HG02943 (cell line): ENCODE measurements at regions not wholly inside any gene's neighbourhood (a gene's known extent, or its start where the extent isn't known, plus 50 kb on each side); places are given as distances from the start of the nearest gene placed in this dataset.

Experiments
- ATAC-seq: cut with Tn5 transposase; IDR thresholded peaks from one replicate; pipeline ENCODE4 v1.9.1; 2021; ENCODE audit warnings: mild to moderate bottlenecking, low read depth, moderate library complexity; ENCODE audit not compliant: unreplicated experiment

DNA sequence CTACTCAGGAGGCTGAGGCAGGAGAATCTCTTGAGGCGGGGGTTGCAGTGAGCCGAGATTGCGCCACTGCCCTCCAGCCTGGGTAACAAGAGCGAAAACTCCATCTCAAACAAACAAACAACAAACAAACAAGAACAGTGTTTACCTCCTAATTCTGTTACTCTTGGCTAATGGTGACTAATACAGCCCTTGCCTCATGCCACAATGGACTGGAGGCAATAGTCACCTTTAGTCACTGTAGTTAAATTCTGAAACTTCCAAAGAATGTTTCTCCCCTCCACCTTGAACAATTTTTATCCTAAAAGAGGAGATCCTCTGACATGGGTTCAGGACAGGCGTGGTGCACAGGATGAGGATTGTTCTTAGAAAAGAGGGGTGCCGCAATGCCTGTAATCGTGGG is 241.2 kb upstream of the CTSO start:
- no peak for ATAC-seq

DNA sequence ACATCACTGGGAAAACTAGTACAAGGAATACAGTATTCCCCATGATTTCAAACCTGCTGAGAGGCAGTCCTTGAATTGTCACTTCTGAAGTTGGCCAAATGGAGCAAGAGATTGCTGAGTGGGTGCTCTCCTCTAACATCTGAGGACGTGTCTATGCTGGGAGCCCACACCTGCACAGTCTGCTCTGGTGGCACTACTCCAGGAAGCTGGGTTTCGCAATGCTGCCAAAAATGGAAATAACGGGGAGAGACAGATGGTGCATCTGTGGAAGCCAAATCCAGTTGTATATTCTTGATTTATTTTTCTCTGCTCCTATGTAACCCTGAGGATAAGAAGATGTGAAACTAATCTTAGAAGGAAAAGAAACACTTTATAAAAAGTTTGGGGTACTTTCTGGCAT is 240.1 kb upstream of the CTSO start:
- no peak for ATAC-seq

DNA sequence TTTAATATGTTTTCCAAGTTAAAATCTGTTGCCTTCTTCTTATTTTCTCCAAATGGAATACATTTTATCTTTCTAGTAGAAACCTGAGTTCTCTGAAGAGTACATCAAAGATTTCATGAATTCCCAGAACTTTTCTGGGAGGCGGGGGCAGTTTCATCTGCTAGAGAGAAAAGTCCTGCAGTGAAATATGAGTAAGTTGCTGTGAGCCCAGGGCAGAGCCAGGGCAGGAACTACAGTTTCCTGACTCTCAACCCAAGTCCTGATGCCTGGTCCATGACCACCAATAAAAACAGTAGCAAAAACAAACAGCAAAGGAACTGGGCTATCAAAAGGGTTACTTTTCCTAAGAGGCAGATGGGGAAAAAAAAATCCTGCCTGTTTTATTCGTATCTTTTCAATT is 239.4 kb upstream of the CTSO start:
- no peak for ATAC-seq

DNA sequence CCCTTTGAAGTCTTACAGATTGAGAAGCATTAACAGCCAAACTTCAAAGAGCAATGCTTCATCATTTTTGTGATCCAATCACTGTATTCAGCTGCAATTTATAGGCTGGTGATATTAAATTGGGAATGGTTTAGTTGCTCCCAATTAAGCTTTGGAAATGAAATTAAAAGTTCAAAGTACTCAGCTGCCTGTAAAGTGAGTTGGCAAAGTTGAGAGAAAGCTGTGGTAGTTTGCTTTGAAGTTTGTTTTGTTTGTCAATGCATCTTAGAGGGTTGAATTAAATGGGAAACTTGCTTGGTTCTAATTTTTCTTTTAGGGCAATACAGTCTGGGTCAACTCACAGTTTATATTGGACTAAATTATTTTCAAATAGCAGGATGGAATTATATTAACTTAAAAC is 238.4 kb upstream of the CTSO start:
- ATAC-seq, result no peak

DNA sequence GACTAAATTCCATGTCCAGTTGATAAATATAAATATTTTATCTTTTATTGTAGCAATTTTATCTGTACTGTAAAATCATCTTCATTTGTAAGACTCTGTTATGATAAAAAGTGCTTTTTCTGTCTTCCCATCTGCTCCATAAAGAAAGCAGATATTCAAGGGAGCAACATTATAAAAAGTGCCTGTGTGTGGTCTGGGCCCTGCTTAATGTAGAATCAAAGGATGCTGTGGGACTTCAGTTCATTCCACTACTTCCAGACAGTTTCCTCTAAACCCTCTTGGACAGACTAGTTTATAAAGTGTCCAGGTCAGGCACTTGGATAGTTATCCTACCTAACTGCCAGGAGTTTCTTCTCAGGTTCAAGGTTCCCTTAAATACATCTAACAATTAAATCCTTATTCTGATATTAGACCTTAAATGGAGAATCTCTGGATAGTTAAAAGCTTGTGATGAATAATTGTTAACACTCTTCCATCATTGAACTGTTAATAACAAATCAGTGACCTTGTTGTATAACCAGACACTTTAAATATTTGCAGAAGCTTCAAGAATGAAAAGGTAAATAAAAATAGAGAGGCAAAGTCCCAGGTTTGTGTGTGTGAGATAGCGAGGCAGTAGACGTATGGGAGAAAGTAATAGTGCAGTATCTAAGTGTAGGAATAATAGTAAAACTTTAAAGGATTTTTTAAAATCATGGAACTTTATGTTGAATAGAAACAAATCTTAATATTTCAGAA is 237.5 kb upstream of the CTSO start:
- no peak for ATAC-seq

DNA sequence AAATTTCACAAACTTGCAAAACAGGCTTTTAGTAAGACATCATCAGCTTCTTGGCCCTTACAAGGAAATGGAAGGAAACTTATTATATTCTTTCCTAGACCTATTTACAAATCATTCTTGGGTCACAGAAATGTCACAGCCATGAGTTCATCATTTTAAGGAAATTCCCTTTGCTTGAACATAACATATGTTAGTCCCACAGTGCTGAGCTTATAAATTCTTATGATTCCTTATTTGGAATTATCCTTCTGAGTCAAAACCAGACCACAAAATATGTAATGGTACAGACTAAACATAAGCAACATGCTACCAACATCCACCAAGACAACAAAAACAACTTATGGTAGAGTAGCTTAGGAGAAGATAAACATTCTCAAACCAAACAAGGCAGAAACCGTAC is 236.9 kb upstream of the CTSO start:
- ATAC-seq, result no peak

DNA sequence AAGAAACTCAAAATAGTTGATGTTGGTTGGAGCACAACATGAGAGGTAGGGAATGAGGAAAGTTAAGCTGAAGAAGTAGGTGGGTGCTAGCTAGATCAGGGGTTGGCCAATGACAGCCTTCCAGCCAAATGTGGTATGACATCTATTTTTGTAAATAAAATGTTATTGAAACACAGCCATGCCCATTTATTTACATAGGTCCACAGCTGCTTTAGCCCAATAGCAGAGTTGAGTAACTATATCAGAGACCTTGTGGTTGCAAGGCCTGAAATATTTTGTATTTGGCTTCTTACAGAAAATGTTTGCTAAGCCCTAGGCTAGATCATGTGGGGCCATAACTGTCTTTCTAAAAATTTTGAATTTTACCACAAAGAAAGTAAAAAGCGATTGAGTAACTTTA is 234.9 kb upstream of the CTSO start:
- ATAC-seq, result no peak

DNA sequence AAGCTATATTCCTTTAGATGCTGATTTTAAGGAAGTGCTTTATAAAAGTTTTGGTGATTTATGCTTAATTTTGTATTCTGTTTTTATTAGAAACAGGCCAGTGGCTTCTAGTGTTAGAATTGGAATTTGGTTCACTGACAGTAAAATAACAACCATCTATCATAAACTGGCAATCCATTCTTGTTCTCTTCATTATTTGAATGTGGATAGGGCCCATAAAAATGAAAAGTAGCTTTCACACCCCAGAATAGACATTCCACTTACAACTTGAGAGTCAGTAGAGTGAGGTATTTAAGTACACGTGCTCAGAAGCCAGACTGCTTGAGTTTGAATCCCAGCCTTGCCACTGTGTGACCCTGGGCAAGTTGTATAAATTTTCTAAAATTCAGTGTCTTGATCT is 232.4 kb upstream of the CTSO start:
- no peak for ATAC-seq

DNA sequence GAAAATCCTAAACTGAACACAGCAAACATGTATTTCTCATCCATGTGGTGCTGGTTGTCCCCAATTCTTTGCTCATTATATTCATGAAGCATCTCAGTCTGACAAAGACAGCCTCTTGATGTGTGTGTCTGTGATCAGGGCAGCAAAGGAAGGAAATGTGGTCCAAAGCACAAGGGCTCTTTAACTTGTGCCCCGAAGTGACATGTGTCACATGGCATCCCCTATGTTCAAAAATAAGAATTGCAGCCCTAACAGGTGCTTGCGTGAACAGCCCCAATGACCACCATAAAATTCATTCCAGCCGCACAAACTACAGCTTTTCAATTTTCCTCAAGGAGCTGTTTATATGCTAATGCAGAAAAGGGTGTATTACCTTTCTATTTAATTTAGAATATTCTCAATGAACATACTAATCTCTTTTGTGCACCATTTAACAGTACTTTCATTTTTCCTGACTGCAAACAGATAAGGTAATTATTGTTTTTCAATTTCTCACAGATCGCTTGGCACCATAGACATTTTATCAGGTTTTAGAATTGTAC is 231.9 kb upstream of the CTSO start:
- ATAC-seq, result no peak

DNA sequence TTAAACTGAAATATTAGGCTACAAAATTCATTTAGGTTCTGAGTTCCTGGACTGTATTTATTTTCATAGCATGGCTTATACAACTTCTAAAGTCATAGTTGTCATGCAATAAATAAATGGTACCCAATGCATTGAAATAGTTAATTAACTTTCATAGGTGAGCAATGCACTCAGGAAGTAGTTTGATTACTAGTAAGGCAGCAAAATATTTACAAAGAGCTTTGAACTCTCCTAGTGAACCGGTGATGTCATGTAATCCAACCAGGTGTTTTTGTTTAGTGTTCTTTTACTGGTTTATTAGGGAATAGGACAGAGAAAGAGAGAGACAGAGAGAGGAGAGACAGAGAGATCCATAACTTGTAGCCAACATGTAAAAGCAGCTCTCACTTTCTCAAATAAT is 228.6 kb upstream of the CTSO start:
- no peak for ATAC-seq

DNA sequence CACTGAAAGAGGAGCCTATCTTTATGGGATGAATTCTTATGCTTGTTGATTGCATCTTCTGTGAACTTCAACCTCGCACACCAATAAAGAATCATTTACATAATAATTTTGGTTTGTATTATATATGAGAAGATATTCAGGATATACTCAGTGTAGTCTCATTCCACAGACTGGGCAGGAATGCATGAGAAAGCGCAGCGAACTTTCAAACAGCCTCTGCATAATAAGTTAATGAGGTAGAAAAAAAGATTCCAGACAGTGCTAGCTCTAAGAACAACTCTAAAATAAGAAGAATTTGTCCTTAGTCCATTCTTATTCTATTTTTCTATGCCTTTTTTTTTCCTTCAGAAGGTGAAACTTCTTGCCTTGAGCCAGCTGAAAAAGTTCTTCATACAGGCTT is 224.3 kb upstream of the CTSO start:
- ATAC-seq, result no peak

DNA sequence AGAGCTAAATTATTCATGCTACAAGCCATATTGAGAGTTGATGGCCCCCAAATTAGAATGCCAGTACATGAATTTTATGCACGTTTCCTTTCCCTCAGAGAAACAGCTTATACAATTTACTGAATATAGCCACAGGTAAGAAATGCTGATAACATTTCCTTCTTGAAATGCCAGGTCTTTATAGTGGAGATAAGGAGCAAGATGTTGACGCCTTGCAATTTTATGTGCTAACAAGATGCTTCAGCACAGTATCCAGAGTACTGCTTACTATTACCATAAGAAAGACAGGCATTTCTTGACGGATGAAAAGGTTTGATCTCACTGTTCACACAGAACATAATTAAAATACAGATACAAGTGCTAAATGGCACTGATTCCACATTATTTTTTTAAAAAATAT is 223.2 kb upstream of the CTSO start:
- no peak for ATAC-seq

DNA sequence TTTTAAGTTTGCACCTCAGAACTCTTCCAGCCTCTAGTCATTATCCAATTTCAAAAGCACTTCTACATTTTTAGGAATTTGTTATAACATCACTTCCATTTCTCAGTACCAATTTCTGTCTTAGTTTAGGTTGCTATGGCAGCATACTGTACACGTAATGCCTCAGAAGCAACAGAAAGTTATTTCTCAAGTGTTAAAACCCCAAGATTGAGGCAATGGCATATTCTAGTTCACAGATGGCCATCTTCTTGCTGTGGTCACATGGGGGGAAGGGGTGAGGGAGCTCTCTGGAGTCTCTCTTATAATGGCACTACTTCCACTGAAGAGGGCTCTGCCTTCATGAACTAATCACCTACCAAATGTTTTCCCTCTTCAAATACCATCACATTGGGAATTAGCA is 220.3 kb upstream of the CTSO start:
- no peak for ATAC-seq

DNA sequence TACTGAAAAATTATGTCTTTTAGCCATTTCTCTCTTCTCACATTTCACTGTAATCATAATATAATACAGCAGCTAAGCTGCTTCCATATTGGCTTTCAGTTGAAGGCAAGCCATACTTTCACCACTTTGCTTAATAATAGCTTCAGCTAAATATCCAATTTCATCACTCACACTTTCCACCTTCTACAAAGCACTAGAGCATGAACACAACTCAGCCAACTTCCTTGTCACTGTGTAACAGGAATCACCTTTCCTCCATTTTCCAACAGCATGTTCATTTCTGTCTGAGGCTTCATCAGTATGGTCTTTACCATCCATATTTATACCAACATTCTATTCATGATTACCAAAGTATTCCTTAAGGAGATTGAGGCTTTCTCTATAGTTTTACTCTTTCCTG is 219.8 kb upstream of the CTSO start:
- no peak for ATAC-seq

DNA sequence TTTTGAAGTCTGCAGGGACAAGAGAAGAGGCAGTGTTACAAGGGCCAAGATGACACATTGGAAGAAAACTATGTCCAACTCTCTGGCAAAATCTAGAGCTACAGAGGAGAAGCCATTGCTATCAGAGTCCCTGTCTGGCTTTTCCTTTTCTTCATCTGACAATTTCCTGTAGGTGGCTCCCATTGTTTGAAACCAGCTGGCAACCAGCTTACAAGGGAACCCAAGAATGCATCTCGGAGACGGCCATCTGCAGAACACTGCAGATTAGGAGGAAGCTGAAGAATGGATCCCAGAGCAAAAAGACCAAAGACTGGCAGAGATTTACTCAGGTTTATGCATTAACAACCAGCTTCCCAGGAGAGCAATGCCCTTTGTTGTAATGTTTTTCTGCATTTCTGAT is 216.2 kb upstream of the CTSO start:
- no peak for ATAC-seq

DNA sequence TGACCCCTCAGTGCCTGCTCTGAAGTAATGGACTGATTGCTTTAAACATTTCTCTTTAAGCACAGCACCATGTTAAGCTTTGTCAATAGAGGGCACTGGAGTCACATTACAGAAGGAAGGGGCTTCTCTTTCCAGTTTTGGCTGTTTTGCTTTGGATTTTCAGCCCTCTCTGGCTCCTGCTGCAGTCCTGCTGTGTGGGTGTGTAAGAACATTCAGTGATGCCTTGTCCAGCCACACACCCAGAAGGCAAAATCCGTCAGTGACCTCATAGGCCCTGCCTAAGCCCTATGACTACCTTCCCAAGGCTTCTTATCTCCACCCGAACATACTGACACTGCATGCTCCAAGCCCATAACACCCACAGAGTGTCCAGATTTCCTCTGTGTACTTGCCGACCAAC is 215.3 kb upstream of the CTSO start:
- ATAC-seq, result no peak

DNA sequence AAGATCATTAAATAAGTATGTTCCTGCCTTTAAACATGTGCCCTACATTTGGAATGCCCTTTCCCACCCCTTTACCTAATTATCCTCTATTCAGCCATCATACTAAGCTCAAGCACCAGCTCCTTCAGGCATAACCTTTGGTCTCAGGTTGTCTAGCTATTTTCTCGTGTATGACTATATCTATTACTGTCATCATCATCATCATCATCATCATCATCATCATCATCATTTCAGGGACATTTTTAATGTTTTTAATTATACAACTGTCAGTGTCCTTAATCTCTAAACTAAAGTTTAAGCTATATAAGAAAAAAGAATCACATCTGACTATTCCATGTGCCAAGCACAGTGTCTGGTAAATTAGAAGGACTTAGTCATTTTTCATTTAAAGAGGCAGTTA is 214.6 kb upstream of the CTSO start:
- ATAC-seq, result no peak

DNA sequence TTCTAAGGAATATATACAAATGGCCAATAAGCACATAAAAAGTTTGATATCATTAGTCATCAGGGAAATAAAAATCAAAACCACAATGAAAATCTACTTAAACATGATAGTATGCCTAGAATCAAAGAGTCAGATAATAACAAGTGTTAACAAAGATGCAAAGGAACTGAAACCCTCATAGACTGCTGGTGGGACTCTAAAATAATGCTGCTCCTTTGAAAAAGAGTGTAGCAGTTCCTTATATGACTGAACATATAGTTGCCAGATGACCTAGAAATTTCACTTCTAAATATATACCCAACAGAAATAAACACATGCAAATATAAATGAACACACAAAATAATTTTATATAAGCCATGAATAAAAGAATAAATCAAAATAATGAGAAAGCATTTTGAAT is 205.1 kb upstream of the CTSO start:
- no peak for ATAC-seq

DNA sequence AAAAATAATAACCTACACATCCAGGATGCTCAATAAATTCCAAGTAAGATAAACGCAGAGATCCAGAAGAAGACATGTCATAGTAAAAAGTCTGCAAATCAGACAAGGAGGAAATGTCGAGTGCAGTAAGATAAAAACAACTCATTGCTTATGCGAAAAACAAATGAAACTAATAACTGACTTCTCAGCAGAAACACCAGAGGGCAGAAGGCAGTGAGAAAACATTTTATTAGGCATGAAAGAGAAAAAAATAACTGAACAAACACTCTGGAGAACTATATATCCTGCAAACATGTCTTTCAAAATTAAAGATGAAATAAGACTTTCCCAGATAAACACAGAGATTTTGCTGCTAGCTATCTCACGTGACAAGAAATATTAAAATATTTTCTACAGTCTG is 201.3 kb upstream of the CTSO start:
- no peak for ATAC-seq

DNA sequence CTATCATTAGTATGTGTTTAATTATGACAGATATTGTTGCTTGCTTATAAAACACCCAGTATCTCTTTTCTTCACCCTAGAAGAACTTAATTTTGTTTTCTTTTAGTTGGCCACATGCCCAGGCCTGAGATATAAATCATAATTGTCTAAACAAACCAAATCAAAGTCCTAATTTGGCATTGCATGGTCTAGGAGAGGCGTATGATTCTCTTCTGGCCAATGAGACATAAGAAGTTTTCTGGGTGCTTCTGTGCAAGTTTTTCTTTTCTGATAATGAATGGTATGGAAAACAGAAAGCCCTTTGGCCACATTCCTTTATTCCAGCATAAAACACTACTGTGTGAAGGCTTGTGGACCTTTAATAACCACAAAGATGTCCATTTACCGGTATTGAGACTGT is 192.9 kb upstream of the CTSO start:
- ATAC-seq, result no peak

DNA sequence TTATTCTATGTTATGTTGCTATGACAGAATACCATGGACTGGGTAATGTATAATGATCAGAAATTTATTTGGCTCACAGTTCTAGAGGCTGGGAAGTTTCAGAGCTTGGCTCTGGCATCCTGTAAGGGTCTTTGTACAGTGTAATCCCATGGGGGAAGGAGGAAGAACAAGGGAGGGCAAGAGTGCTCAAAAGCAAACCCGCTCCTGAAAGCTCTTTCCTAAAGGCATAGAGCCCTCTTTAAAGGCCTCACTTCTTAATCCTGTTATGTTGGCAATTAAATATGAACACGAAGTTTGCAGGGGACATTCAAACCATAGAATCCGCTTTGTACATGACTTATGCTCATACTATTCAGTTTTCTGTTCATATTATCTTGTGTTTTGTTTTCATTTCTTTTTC is 191.3 kb upstream of the CTSO start:
- no peak for ATAC-seq

DNA sequence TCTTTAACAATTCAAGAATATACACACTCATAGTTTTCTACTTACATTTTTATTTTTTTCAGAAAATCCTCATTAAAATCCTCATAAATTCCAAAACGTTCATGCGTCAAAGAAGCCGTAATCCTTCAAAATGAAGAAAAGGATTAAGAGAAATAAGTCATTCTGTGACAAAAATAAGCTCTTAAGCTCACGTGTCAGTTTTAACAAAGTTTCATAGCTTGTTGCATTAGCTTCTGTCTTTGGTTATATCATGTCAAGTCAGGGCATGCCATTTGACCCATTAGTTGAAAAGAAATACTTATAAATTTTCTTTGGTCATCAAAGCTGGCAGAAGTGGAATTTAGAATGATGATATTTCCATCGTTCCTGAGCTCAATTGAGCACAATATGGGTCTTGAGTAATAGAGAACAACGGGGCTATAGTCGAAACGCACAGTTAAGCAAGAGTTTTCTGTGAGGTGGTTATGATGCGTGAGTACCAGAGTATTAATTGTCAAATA is 185.2 kb upstream of the CTSO start:
- ATAC-seq, result no peak
